ENCODE measurements at regions not wholly inside any gene's neighbourhood (a gene's known extent, or its start where the extent isn't known, plus 50 kb on each side); places are given as distances from the start of the nearest gene placed in this dataset.

DNA sequence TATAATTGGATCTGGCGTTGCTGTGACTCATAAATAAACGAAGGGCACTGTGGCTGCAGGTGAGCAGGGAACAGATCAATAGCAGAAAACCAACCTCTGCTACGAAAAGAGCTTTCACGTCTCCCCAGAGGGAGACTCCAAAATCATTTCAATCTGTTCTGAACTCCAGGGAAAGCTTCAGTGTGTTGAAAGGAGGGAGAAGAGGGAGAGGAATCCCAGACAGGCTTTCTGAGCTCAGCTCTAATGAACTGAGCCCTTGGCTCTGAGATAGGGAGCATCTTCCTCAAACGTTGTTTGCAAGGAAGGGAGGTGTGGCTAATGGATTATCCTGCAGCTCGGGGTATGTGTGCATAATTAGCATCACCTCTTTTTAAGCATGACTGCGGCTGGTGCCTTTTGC lies 288.0 kb upstream of the IRX4 start (continued):
- TF ChIP-seq, protein P1, sequence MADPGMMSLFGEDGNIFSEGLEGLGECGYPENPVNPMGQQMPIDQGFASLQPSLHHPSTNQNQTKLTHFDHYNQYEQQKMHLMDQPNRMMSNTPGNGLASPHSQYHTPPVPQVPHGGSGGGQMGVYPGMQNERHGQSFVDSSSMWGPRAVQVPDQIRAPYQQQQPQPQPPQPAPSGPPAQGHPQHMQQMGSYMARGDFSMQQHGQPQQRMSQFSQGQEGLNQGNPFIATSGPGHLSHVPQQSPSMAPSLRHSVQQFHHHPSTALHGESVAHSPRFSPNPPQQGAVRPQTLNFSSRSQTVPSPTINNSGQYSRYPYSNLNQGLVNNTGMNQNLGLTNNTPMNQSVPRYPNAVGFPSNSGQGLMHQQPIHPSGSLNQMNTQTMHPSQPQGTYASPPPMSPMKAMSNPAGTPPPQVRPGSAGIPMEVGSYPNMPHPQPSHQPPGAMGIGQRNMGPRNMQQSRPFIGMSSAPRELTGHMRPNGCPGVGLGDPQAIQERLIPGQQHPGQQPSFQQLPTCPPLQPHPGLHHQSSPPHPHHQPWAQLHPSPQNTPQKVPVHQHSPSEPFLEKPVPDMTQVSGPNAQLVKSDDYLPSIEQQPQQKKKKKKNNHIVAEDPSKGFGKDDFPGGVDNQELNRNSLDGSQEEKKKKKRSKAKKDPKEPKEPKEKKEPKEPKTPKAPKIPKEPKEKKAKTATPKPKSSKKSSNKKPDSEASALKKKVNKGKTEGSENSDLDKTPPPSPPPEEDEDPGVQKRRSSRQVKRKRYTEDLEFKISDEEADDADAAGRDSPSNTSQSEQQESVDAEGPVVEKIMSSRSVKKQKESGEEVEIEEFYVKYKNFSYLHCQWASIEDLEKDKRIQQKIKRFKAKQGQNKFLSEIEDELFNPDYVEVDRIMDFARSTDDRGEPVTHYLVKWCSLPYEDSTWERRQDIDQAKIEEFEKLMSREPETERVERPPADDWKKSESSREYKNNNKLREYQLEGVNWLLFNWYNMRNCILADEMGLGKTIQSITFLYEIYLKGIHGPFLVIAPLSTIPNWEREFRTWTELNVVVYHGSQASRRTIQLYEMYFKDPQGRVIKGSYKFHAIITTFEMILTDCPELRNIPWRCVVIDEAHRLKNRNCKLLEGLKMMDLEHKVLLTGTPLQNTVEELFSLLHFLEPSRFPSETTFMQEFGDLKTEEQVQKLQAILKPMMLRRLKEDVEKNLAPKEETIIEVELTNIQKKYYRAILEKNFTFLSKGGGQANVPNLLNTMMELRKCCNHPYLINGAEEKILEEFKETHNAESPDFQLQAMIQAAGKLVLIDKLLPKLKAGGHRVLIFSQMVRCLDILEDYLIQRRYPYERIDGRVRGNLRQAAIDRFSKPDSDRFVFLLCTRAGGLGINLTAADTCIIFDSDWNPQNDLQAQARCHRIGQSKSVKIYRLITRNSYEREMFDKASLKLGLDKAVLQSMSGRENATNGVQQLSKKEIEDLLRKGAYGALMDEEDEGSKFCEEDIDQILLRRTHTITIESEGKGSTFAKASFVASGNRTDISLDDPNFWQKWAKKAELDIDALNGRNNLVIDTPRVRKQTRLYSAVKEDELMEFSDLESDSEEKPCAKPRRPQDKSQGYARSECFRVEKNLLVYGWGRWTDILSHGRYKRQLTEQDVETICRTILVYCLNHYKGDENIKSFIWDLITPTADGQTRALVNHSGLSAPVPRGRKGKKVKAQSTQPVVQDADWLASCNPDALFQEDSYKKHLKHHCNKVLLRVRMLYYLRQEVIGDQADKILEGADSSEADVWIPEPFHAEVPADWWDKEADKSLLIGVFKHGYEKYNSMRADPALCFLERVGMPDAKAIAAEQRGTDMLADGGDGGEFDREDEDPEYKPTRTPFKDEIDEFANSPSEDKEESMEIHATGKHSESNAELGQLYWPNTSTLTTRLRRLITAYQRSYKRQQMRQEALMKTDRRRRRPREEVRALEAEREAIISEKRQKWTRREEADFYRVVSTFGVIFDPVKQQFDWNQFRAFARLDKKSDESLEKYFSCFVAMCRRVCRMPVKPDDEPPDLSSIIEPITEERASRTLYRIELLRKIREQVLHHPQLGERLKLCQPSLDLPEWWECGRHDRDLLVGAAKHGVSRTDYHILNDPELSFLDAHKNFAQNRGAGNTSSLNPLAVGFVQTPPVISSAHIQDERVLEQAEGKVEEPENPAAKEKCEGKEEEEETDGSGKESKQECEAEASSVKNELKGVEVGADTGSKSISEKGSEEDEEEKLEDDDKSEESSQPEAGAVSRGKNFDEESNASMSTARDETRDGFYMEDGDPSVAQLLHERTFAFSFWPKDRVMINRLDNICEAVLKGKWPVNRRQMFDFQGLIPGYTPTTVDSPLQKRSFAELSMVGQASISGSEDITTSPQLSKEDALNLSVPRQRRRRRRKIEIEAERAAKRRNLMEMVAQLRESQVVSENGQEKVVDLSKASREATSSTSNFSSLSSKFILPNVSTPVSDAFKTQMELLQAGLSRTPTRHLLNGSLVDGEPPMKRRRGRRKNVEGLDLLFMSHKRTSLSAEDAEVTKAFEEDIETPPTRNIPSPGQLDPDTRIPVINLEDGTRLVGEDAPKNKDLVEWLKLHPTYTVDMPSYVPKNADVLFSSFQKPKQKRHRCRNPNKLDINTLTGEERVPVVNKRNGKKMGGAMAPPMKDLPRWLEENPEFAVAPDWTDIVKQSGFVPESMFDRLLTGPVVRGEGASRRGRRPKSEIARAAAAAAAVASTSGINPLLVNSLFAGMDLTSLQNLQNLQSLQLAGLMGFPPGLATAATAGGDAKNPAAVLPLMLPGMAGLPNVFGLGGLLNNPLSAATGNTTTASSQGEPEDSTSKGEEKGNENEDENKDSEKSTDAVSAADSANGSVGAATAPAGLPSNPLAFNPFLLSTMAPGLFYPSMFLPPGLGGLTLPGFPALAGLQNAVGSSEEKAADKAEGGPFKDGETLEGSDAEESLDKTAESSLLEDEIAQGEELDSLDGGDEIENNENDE (IDR thresholded peaks at IDR 0.05; ENCODE audit: insufficient replicate concordance, low read length), result no peak
- TF ChIP-seq, protein P2, sequence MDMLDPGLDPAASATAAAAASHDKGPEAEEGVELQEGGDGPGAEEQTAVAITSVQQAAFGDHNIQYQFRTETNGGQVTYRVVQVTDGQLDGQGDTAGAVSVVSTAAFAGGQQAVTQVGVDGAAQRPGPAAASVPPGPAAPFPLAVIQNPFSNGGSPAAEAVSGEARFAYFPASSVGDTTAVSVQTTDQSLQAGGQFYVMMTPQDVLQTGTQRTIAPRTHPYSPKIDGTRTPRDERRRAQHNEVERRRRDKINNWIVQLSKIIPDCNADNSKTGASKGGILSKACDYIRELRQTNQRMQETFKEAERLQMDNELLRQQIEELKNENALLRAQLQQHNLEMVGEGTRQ (IDR thresholded peaks at IDR 0.05; ENCODE audit: low read length), result no peak
- TF ChIP-seq GABPA (IDR thresholded peaks at IDR 0.05; ENCODE audit: borderline replicate concordance, insufficient read depth, low read length) (no peak), EGR1 (IDR thresholded peaks at IDR 0.05; ENCODE audit: borderline replicate concordance, low read depth, low read length) (no peak), JUN (IDR thresholded peaks at IDR 0.05; ENCODE audit: low read depth, low read length) (no peak), RXRA (IDR thresholded peaks at IDR 0.05; ENCODE audit: insufficient read depth, low read depth, low read length) (no peak), TAF7 (optimal IDR thresholded peaks at IDR 0.05; ENCODE audit: borderline replicate concordance, low read depth, low read length) (no peak), KDM5A (IDR thresholded peaks at IDR 0.05; ENCODE audit: low read length) (no peak), SP1 (IDR thresholded peaks at IDR 0.05; ENCODE audit: low read depth, low read length) (no peak), RFX5 (IDR thresholded peaks at IDR 0.05; ENCODE audit: borderline replicate concordance, low read depth, low read length) (no peak)
- TF ChIP-seq, protein P3, sequence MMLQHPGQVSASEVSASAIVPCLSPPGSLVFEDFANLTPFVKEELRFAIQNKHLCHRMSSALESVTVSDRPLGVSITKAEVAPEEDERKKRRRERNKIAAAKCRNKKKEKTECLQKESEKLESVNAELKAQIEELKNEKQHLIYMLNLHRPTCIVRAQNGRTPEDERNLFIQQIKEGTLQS (IDR thresholded peaks at IDR 0.05; ENCODE audit: insufficient read depth, low read depth, low read length), result no peak

All from H1 (cell line).